ENCODE measurements at regions not wholly inside any gene's neighbourhood (a gene's known extent, or its start where the extent isn't known, plus 50 kb on each side); places are given as distances from the start of the nearest gene placed in this dataset.

- Mint-ChIP-seq H3K4me1 (ENCODE audit: low read depth) (no peaks in the 10 kb centered on the region), H3K27ac (no peak overlapping the region), H3K36me3 (ENCODE audit: insufficient read depth in 2 of 2) (peaks cover 0 to 2% of the 10 kb centered on the region in 2 donors), H3K27me3 (ENCODE audit: low read depth) (peaks cover 42% of the 10 kb centered on the region), H3K9me3 (no peaks in the 10 kb centered on the region), H3K4me3 (no peak overlapping the region)
- DNase-seq (peak in 1 of 2 donors; percentile 2), ATAC-seq (replicated peaks in 1 of 2) (no peak)
Observed at GRCh38 chrX:40439625-40440532, 140.9 kb upstream of the ATP6AP2 start.

- DNase-seq (no peak), ATAC-seq (replicated peaks in 1 of 2) (no peak)
- Mint-ChIP-seq H3K27ac (no peak overlapping the region), H3K4me3 (no peak overlapping the region), H3K36me3 (ENCODE audit: insufficient read depth in 2 of 2) (peaks cover 0 to 2% of the 10 kb centered on the region in 2 donors), H3K4me1 (ENCODE audit: low read depth) (no peaks in the 10 kb centered on the region), H3K9me3 (no peaks in the 10 kb centered on the region), H3K27me3 (ENCODE audit: low read depth) (peaks cover 36% of the 10 kb centered on the region)
Observed at GRCh38 chrX:40437348-40437747, 143.4 kb upstream of the ATP6AP2 start.

- peaks cover 1 to 4% of the 10 kb centered on the region in 2 donors for H3K36me3 Mint-ChIP-seq (ENCODE audit: insufficient read depth in 2 of 2)
- H3K4me3 Mint-ChIP-seq, result no peak overlapping the region
- no peak for ATAC-seq (replicated peaks in 1 of 2)
- H3K27me3 Mint-ChIP-seq (ENCODE audit: low read depth), result peaks cover 21% of the 10 kb centered on the region
- H3K9me3 Mint-ChIP-seq, result no peaks in the 10 kb centered on the region
- H3K4me1 Mint-ChIP-seq (ENCODE audit: low read depth), result no peaks in the 10 kb centered on the region
- DNase-seq, result no peak
- no peak overlapping the region for H3K27ac Mint-ChIP-seq
Observed at GRCh38 chrX:40434947-40435346, 145.8 kb upstream of the ATP6AP2 start.

- DNase-seq (no peak), ATAC-seq (replicated peaks in 1 of 2) (no peak)
- H3K36me3 Mint-ChIP-seq (ENCODE audit: insufficient read depth in 2 of 2), result peaks cover 1 to 4% of the 10 kb centered on the region in 2 donors
- H3K27ac Mint-ChIP-seq, result no peak overlapping the region
- H3K4me1 Mint-ChIP-seq (ENCODE audit: low read depth), result no peaks in the 10 kb centered on the region
- H3K27me3 Mint-ChIP-seq (ENCODE audit: low read depth), result peaks cover 21% of the 10 kb centered on the region
- H3K4me3 Mint-ChIP-seq, result no peak overlapping the region
- H3K9me3 Mint-ChIP-seq, result no peaks in the 10 kb centered on the region
Observed at GRCh38 chrX:40434443-40434842, 146.3 kb upstream of the ATP6AP2 start.

GRCh38 chrX:40433160-40433559 is 147.6 kb upstream of the ATP6AP2 start:
- Mint-ChIP-seq H3K4me1 (ENCODE audit: low read depth) (no peaks in the 10 kb centered on the region), H3K27ac (no peak overlapping the region), H3K4me3 (no peak overlapping the region), H3K9me3 (no peaks in the 10 kb centered on the region), H3K36me3 (ENCODE audit: insufficient read depth in 2 of 2) (peaks cover 1 to 4% of the 10 kb centered on the region in 2 donors), H3K27me3 (ENCODE audit: low read depth) (peaks cover 15% of the 10 kb centered on the region)
- ATAC-seq (replicated peaks in 1 of 2) (no peak), DNase-seq (no peak)

- Mint-ChIP-seq H3K4me3 (no peak overlapping the region), H3K9me3 (peaks cover 0 to 3% of the 10 kb centered on the region in 2 donors), H3K27me3 (ENCODE audit: low read depth) (peaks cover 19% of the 10 kb centered on the region), H3K4me1 (ENCODE audit: low read depth) (peaks cover 5% of the 10 kb centered on the region), H3K36me3 (ENCODE audit: insufficient read depth in 2 of 2) (no peaks in the 10 kb centered on the region), H3K27ac (no peak overlapping the region)
- ATAC-seq (replicated peaks in 1 of 2) (no peak), DNase-seq (no peak)
Observed at GRCh38 chrX:40424259-40424658, 156.5 kb upstream of the ATP6AP2 start.

GRCh38 chrX:40423299-40423698 is 157.5 kb upstream of the ATP6AP2 start:
- Mint-ChIP-seq H3K36me3 (ENCODE audit: insufficient read depth in 2 of 2) (no peaks in the 10 kb centered on the region), H3K4me1 (ENCODE audit: low read depth) (peaks cover 5% of the 10 kb centered on the region), H3K4me3 (no peak overlapping the region), H3K27ac (no peak overlapping the region), H3K9me3 (peaks cover 0 to 3% of the 10 kb centered on the region in 2 donors), H3K27me3 (ENCODE audit: low read depth) (peaks cover 28% of the 10 kb centered on the region)
- ATAC-seq (replicated peaks in 1 of 2) (peak in 1 of 2 donors; percentile 52), DNase-seq (no peak)

GRCh38 chrX:40422021-40422420 is 158.7 kb upstream of the ATP6AP2 start:
- H3K4me1 Mint-ChIP-seq (ENCODE audit: low read depth), result peaks cover 5% of the 10 kb centered on the region
- no peak for DNase-seq
- peaks cover 28% of the 10 kb centered on the region for H3K27me3 Mint-ChIP-seq (ENCODE audit: low read depth)

GRCh38 chrX:40420899-40421729 is 159.7 kb upstream of the ATP6AP2 start:
- no peak overlapping the region for H3K4me3 Mint-ChIP-seq
- ATAC-seq (replicated peaks in 1 of 2) (peak in 1 of 2 donors; percentile 23), DNase-seq (no peak)
- peaks cover 5% of the 10 kb centered on the region for H3K4me1 Mint-ChIP-seq (ENCODE audit: low read depth)
- no peak overlapping the region for H3K27ac Mint-ChIP-seq
- H3K36me3 Mint-ChIP-seq (ENCODE audit: insufficient read depth in 2 of 2), result no peaks in the 10 kb centered on the region
- peaks cover 23% of the 10 kb centered on the region for H3K27me3 Mint-ChIP-seq (ENCODE audit: low read depth)
- H3K9me3 Mint-ChIP-seq, result no peaks in the 10 kb centered on the region

More at GRCh38 chrX:40422021-40422420, 158.7 kb upstream of the ATP6AP2 start:
- H3K4me3 Mint-ChIP-seq, result no peak overlapping the region
- H3K27ac Mint-ChIP-seq, result no peak overlapping the region
- peaks cover 0 to 3% of the 10 kb centered on the region in 2 donors for H3K9me3 Mint-ChIP-seq
- no peaks in the 10 kb centered on the region for H3K36me3 Mint-ChIP-seq (ENCODE audit: insufficient read depth in 2 of 2)
- no peak for ATAC-seq (replicated peaks in 1 of 2)

- DNase-seq, result peak; percentile 3 to 10
- Mint-ChIP-seq H3K4me3 (no peak overlapping the region), H3K9me3 (no peaks in the 10 kb centered on the region), H3K27ac (no peak overlapping the region), H3K36me3 (ENCODE audit: insufficient read depth in 2 of 2) (no peaks in the 10 kb centered on the region), H3K4me1 (ENCODE audit: low read depth) (peaks cover 5% of the 10 kb centered on the region), H3K27me3 (ENCODE audit: low read depth) (peaks cover 16% of the 10 kb centered on the region)
- ATAC-seq (replicated peaks in 1 of 2), result peak; percentile 54 to 72
Observed at GRCh38 chrX:40418813-40419195, 162.0 kb upstream of the ATP6AP2 start.

- H3K9me3 Mint-ChIP-seq, result no peaks in the 10 kb centered on the region
- DNase-seq, result no peak
- H3K27ac Mint-ChIP-seq, result no peak overlapping the region
- H3K27me3 Mint-ChIP-seq (ENCODE audit: low read depth), result peaks cover 21% of the 10 kb centered on the region
- no peak overlapping the region for H3K4me3 Mint-ChIP-seq
- H3K4me1 Mint-ChIP-seq (ENCODE audit: low read depth), result peaks cover 5% of the 10 kb centered on the region
- no peaks in the 10 kb centered on the region for H3K36me3 Mint-ChIP-seq (ENCODE audit: insufficient read depth in 2 of 2)
- ATAC-seq (replicated peaks in 1 of 2), result peak; percentile 32 to 47
Observed at GRCh38 chrX:40418146-40418812, 162.5 kb upstream of the ATP6AP2 start.

GRCh38 chrX:40415675-40416074 is 165.1 kb upstream of the ATP6AP2 start:
- ATAC-seq (replicated peaks in 1 of 2) (no peak), DNase-seq (no peak)
- Mint-ChIP-seq H3K27me3 (ENCODE audit: low read depth) (peaks cover 28% of the 10 kb centered on the region), H3K27ac (no peak overlapping the region), H3K4me1 (ENCODE audit: low read depth) (no peaks in the 10 kb centered on the region), H3K9me3 (no peaks in the 10 kb centered on the region), H3K36me3 (ENCODE audit: insufficient read depth in 2 of 2) (no peaks in the 10 kb centered on the region), H3K4me3 (no peak overlapping the region)

GRCh38 chrX:40414335-40414734 is 166.4 kb upstream of the ATP6AP2 start:
- Mint-ChIP-seq H3K27ac (no peak overlapping the region), H3K4me1 (ENCODE audit: low read depth) (no peaks in the 10 kb centered on the region), H3K4me3 (no peak overlapping the region), H3K27me3 (ENCODE audit: low read depth) (peaks cover 28% of the 10 kb centered on the region), H3K36me3 (ENCODE audit: insufficient read depth in 2 of 2) (no peaks in the 10 kb centered on the region), H3K9me3 (peaks cover 0 to 4% of the 10 kb centered on the region in 2 donors)
- ATAC-seq (replicated peaks in 1 of 2) (no peak), DNase-seq (no peak)
